CD4-positive, alpha-beta T cell (primary cell): ENCODE measurements at regions not wholly inside any gene's neighbourhood (a gene's known extent, or its start where the extent isn't known, plus 50 kb on each side); places are given as distances from the start of the nearest gene placed in this dataset.
"Not testable (repeated sequence)": the region's sequence is repeated elsewhere in the genome, so short reads cannot be mapped to it uniquely, and the experiment has no call there.

Experiments used
- ATAC-seq: fragments of 200-7000 bp; cut with Tn5 transposase; one replicate; pipeline ENCODE4 v1.10.0; 2022; ENCODE audit warnings: mild to moderate bottlenecking; ENCODE audit not compliant: poor library complexity
- CTCF ChIA-PET: fragments of 350-600 bp; sonication (Branson Sonifier 250); formaldehyde crosslinking; loops from one replicate; lab custom pipeline; 2021; ENCODE audit warnings: antibody characterized with exemption, inconsistent platforms; lab: Charles Lee
- POLR2A ChIA-PET: fragments of 350-600 bp; sonication (Branson Sonifier 250); formaldehyde crosslinking; loops from one replicate; lab custom pipeline; 2021; ENCODE audit warnings: antibody characterized with exemption, inconsistent platforms; lab: Charles Lee
- DNase-seq, 14 experiments: peaks; one replicate each; pipeline ENCODE4 v3.0.0-alpha.2; 2013 to 2020; ENCODE audit warnings: mixed read lengths in 2 of 14
- H3K27ac ChIP-seq, 2 donors: one replicate each; pipeline versions ENCODE4 v1.5.1 to v1.7.0; 2013; ENCODE audit warnings: low read length in 2 of 2, low read depth in 1 of 2, mild to moderate bottlenecking in 1 of 2
- H3K27me3 ChIP-seq, 2 experiments: 1 replicate in 1 of 2; 2 replicates in 1 of 2; pipeline versions ENCODE4 v1.6.1 to v1.7.0; 2013; ENCODE audit warnings: low read length in 2 of 2, control low read depth in 1 of 2, mild to moderate bottlenecking in 1 of 2, moderate library complexity in 1 of 2; ENCODE audit not compliant: insufficient read depth in 2 of 2, control insufficient read depth in 1 of 2
- H3K36me3 ChIP-seq: one replicate; pipeline ENCODE4 v1.6.1; 2013; ENCODE audit warnings: low read length, control low read depth; ENCODE audit not compliant: insufficient read depth
- H3K4me1 ChIP-seq: one replicate; pipeline ENCODE4 v1.6.1; 2013; ENCODE audit warnings: low read length, control low read depth; ENCODE audit not compliant: insufficient read depth
- H3K4me3 ChIP-seq: one replicate; pipeline ENCODE4 v1.5.1; 2013; ENCODE audit warnings: mild to moderate bottlenecking, low read length, moderate library complexity
- H3K9me3 ChIP-seq, 2 experiments: 1 replicate in 1 of 2; 2 replicates in 1 of 2; pipeline versions ENCODE4 v1.6.1 to v1.7.0; 2013; ENCODE audit warnings: low read length in 2 of 2, mild to moderate bottlenecking in 2 of 2, control low read depth in 1 of 2, moderate library complexity in 1 of 2; ENCODE audit not compliant: control insufficient read depth in 1 of 2, insufficient read depth in 1 of 2
- H3K27ac Mint-ChIP-seq: one replicate; pipeline ENCODE4 v1.8.0; 2020; ENCODE audit warnings: mixed read lengths
- H3K27me3 Mint-ChIP-seq: one replicate; pipeline ENCODE4 v1.8.0; 2021; ENCODE audit warnings: mixed read lengths
- H3K36me3 Mint-ChIP-seq: one replicate; pipeline ENCODE4 v1.8.0; 2021; ENCODE audit warnings: low read depth, mixed read lengths
- H3K4me1 Mint-ChIP-seq: one replicate; pipeline ENCODE4 v1.8.0; 2021; ENCODE audit warnings: low read depth, mixed read lengths
- H3K4me3 Mint-ChIP-seq: one replicate; pipeline ENCODE4 v1.8.0; 2020; ENCODE audit warnings: mild to moderate bottlenecking, mixed read lengths
- H3K9me3 Mint-ChIP-seq: one replicate; pipeline ENCODE4 v1.8.0; 2020; ENCODE audit warnings: mixed read lengths
- CTCF ChIP-seq: fragments of 200-600 bp; IDR thresholded peaks from one replicate; pipeline ENCODE4 v1.8.0; 2022; ENCODE audit warnings: antibody characterized with exemption, mild to moderate bottlenecking
- intact Hi-C, 2 experiments: fragments of 100-400 bp; cut with DNase I in 1 of 2; cut with micrococcal nuclease in 1 of 2; formaldehyde crosslinking; loops; one replicate each; pipeline versions ENCODE4 v1.15.1 to v1.9.0; 2023 to 2025; cut with DNase I, micrococcal nuclease

- intact Hi-C loops = no loop called here
- H3K4me3 ChIP-seq = no peak overlapping the region
- ATAC-seq = no peak
- peaks cover 0 to 16% of the 10 kb centered on the region in 2 experiments for H3K9me3 ChIP-seq
- Mint-ChIP-seq H3K36me3 (no peaks in the 10 kb centered on the region), H3K27ac (no peak overlapping the region), H3K9me3 (no peaks in the 10 kb centered on the region), H3K4me1 (no peaks in the 10 kb centered on the region), H3K4me3 (no peak overlapping the region), H3K27me3 (no peaks in the 10 kb centered on the region)
- no peak for TF ChIP-seq CTCF
- DNase-seq = no peak
- ChIA-PET POLR2A (no interaction called here), CTCF (no interaction called here)
- no peaks in the 10 kb centered on the region for H3K4me1 ChIP-seq
- H3K27me3 ChIP-seq = no peaks in the 10 kb centered on the region
- no peak overlapping the region for H3K27ac ChIP-seq
- H3K36me3 ChIP-seq = no peaks in the 10 kb centered on the region
Measured at GRCh38 chr3:36075491-36075890, 304.8 kb upstream of the STAC start.

DNA sequence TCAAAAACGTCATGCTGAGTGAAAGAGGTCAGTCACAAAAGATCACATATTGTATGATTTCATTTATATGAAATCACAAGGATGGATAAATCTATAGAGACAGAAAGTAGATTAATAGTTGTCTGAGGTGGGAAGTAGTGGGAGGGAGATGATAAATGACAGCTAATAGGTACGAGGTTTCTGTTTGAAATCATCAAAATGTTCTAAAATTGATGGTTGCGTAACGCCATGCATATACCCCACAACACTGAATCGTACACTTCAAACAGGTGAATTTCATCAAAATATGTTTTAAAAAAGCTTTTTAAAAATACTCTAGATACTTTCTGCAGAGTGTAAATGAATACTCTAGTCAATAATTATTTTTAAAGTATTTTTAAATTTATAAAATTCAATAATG, 303.0 kb upstream of the STAC start:
- POLR2A ChIA-PET = no interaction called here
- Mint-ChIP-seq H3K27ac (no peak overlapping the region), H3K4me1 (no peaks in the 10 kb centered on the region), H3K4me3 (no peak overlapping the region), H3K36me3 (no peaks in the 10 kb centered on the region), H3K27me3 (no peaks in the 10 kb centered on the region), H3K9me3 (no peaks in the 10 kb centered on the region)
- DNase-seq = no peak
- no peak for ATAC-seq
- intact Hi-C loops = no loop called here
- no peak overlapping the region for H3K27ac ChIP-seq
- H3K4me1 ChIP-seq = no peaks in the 10 kb centered on the region
- no peak overlapping the region for H3K4me3 ChIP-seq
- CTCF ChIA-PET = no interaction called here
- H3K27me3 ChIP-seq = no peaks in the 10 kb centered on the region
- H3K36me3 ChIP-seq = no peaks in the 10 kb centered on the region
- peaks cover 4 to 16% of the 10 kb centered on the region in 2 experiments for H3K9me3 ChIP-seq
- TF ChIP-seq CTCF = no peak

DNA sequence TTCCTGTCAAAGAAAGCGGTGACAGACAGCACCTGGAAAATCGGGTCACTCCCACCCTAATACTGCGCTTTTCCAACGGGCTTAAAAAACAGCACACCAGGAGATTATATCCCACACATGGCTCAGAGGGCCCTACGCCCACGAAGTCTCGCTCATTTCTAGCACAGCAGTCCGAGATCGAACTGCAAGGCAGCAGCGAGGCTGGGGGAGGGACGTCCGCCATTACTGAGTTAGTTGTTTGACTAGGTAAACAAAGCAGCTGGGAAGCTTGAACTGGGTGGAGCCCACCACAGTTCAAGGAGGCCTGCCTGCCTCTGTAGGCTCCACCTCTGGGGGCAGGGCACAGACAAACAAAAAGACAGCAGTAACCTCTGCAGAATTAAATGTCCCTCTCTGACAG, 297.3 kb upstream of the STAC start:
- H3K4me1 ChIP-seq, CTCF ChIA-PET, intact Hi-C loops, H3K27ac Mint-ChIP-seq, DNase-seq, H3K4me1 Mint-ChIP-seq, H3K9me3 Mint-ChIP-seq, H3K27me3 ChIP-seq, H3K9me3 ChIP-seq, POLR2A ChIA-PET, H3K27ac ChIP-seq, H3K36me3 Mint-ChIP-seq, H3K4me3 Mint-ChIP-seq, H3K27me3 Mint-ChIP-seq, ATAC-seq, H3K36me3 ChIP-seq, H3K4me3 ChIP-seq: not testable (repeated sequence)

DNA sequence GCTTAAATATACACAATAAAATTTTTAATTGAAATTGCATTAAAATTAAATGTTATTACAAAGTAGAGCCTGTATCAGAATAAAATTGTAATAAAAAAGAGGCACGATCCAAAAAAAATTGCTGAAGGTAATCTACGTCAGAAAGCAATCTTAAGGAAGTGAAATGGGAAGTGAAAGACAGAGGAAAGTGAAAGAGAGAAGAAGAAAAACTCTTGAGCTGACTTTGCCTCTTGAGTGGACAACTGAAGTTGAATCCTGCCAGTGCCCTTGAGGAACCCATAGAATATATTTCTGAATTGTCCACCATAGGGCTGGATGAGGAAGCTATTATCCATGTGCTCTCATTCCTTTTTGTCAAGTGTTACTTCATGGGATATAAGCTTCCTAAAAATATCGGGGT, 285.1 kb upstream of the STAC start:
- Mint-ChIP-seq H3K4me3 (no peak overlapping the region), H3K27ac (no peak overlapping the region), H3K9me3 (peaks cover 2% of the 10 kb centered on the region), H3K4me1 (no peaks in the 10 kb centered on the region), H3K36me3 (no peaks in the 10 kb centered on the region), H3K27me3 (no peaks in the 10 kb centered on the region)
- no peak for TF ChIP-seq CTCF
- ChIA-PET POLR2A (no interaction called here), CTCF (no interaction called here)
- Histone ChIP-seq H3K4me3 (no peak overlapping the region), H3K4me1 (no peaks in the 10 kb centered on the region), H3K36me3 (no peaks in the 10 kb centered on the region), H3K27ac (no peak overlapping the region), H3K27me3 (no peaks in the 10 kb centered on the region), H3K9me3 (no peaks in the 10 kb centered on the region)
- ATAC-seq (no peak), DNase-seq (no peak)
- intact Hi-C loops = no loop called here
